Neural cell (in vitro differentiated cells): ENCODE measurements at regions not wholly inside any gene's neighbourhood (a gene's known extent, or its start where the extent isn't known, plus 50 kb on each side); places are given as distances from the start of the nearest gene placed in this dataset.

Experiments
- H2AFZ ChIP-seq: fragments of 200-600, 300-800 bp; sonication (generic), shearing (Covaris generic); 2 replicates; pipeline ENCODE4 v1.6.0; 2014; ENCODE audit warnings: low read depth, mild to moderate bottlenecking, antibody characterized with exemption, low read length, moderate library complexity
- H3F3A ChIP-seq: fragments of 200-600 bp; shearing (Covaris generic); 2 replicates; pipeline ENCODE4 v1.6.1; 2016; ENCODE audit warnings: mild to moderate bottlenecking, moderate library complexity, mixed read lengths, antibody characterized with exemption, low read length; ENCODE audit not compliant: insufficient read depth, poor library complexity, severe bottlenecking
- H3K27ac ChIP-seq: fragments of 200-600, 300-800 bp; sonication (generic), shearing (Covaris generic); 2 replicates; pipeline ENCODE4 v1.5.1; 2014; ENCODE audit warnings: mild to moderate bottlenecking, low read length, moderate library complexity
- H3K27me3 ChIP-seq: fragments of 300-800, 200-600 bp; sonication (generic), shearing (Covaris generic); 2 replicates; pipeline ENCODE4 v1.6.0; 2014; ENCODE audit warnings: mild to moderate bottlenecking, low read depth, low read length, moderate library complexity; ENCODE audit not compliant: insufficient read depth
- H3K36me3 ChIP-seq: fragments of 300-800, 200-600 bp; sonication (generic), shearing (Covaris generic); 2 replicates; pipeline ENCODE4 v1.5.1; 2014; ENCODE audit warnings: mild to moderate bottlenecking, antibody characterized with exemption, low read length, moderate library complexity; ENCODE audit not compliant: insufficient read depth
- H3K4me2 ChIP-seq: fragments of 300-800, 200-600 bp; sonication (generic), shearing (Covaris generic); 2 replicates; pipeline ENCODE4 v1.6.0; 2014; ENCODE audit warnings: mild to moderate bottlenecking, low read length
- H3K4me3 ChIP-seq: fragments of 300-800, 200-600 bp; sonication (generic), shearing (Covaris generic); 2 replicates; pipeline ENCODE4 v1.5.1; 2014; ENCODE audit warnings: mild to moderate bottlenecking, low read length, moderate library complexity
- H3K79me2 ChIP-seq: fragments of 200-600 bp; shearing (Covaris generic); replicated peaks from 2 replicates; pipeline ENCODE4 v1.6.0; 2014; ENCODE audit warnings: mild to moderate bottlenecking, low read length, moderate library complexity; ENCODE audit not compliant: insufficient read depth
- H3K9ac ChIP-seq: fragments of 300-800, 200-600 bp; sonication (generic), shearing (Covaris generic); 2 replicates; pipeline ENCODE4 v1.6.1; 2016; ENCODE audit warnings: mild to moderate bottlenecking, low read length, mixed read lengths
- H3K9me2 ChIP-seq: fragments of 200-600 bp; shearing (Covaris generic); 2 replicates; pipeline ENCODE4 v1.6.1; 2016; ENCODE audit warnings: mild to moderate bottlenecking, low read length, mixed read lengths; ENCODE audit not compliant: insufficient read depth
- H3K9me3 ChIP-seq: fragments of 200-600, 300-800 bp; sonication (generic), shearing (Covaris generic); 2 replicates; pipeline ENCODE4 v1.6.1; 2016; ENCODE audit warnings: mild to moderate bottlenecking, mixed run types, low read length, moderate library complexity, mixed read lengths
- H4K20me1 ChIP-seq: fragments of 200-600 bp; shearing (Covaris generic); 2 replicates; pipeline ENCODE4 v1.6.1; 2016; ENCODE audit warnings: mild to moderate bottlenecking, mixed run types; ENCODE audit not compliant: insufficient read depth
- EP300 ChIP-seq: fragments of 450-650 bp; conservative IDR thresholded peaks from 2 replicates; pipeline ENCODE4 v1.6.1; 2014; ENCODE audit warnings: antibody characterized with exemption, mild to moderate bottlenecking, moderate library complexity; ENCODE audit not compliant: poor library complexity, severe bottlenecking
- EZH2 ChIP-seq: fragments of 200-600, 300-800 bp; shearing (Covaris generic), sonication (generic); IDR thresholded peaks from 2 replicates; pipeline ENCODE4 v1.6.1; 2014; ENCODE audit warnings: antibody characterized with exemption, low read length, borderline replicate concordance, mild to moderate bottlenecking; ENCODE audit not compliant: insufficient read depth, poor library complexity, severe bottlenecking
- MXI1 ChIP-seq: fragments of 450-650 bp; conservative IDR thresholded peaks from 2 replicates; pipeline ENCODE4 v1.6.1; 2014; ENCODE audit warnings: antibody characterized with exemption, mild to moderate bottlenecking; ENCODE audit not compliant: poor library complexity, severe bottlenecking
- POLR2AphosphoS5 ChIP-seq: IDR thresholded peaks from 2 replicates; pipeline ENCODE4 v1.6.1; 2012
- RAD21 ChIP-seq: fragments of 450-650 bp; conservative IDR thresholded peaks from 2 replicates; pipeline ENCODE4 v1.6.1; 2014; ENCODE audit warnings: antibody characterized with exemption, mild to moderate bottlenecking, moderate library complexity
- SMC3 ChIP-seq: fragments of 450-650 bp; conservative IDR thresholded peaks from 2 replicates; pipeline ENCODE4 v1.6.1; 2014; ENCODE audit warnings: antibody characterized with exemption, mild to moderate bottlenecking, moderate library complexity; ENCODE audit not compliant: poor library complexity
- TAF1 ChIP-seq: IDR thresholded peaks from 2 replicates; pipeline ENCODE4 v1.6.1; 2012; ENCODE audit warnings: low read depth
- TF ChIP-seq, protein P1 (sequence below): fragments of 450-650 bp; IDR thresholded peaks from 2 replicates; pipeline ENCODE4 v1.5.1; 2014; ENCODE audit warnings: antibody characterized with exemption, mild to moderate bottlenecking, moderate library complexity; ENCODE audit not compliant: poor library complexity, severe bottlenecking
- TF ChIP-seq, protein P2 (sequence below): IDR thresholded peaks from 2 replicates; pipeline ENCODE4 v1.6.1; 2012; ENCODE audit warnings: borderline replicate concordance

DNA sequence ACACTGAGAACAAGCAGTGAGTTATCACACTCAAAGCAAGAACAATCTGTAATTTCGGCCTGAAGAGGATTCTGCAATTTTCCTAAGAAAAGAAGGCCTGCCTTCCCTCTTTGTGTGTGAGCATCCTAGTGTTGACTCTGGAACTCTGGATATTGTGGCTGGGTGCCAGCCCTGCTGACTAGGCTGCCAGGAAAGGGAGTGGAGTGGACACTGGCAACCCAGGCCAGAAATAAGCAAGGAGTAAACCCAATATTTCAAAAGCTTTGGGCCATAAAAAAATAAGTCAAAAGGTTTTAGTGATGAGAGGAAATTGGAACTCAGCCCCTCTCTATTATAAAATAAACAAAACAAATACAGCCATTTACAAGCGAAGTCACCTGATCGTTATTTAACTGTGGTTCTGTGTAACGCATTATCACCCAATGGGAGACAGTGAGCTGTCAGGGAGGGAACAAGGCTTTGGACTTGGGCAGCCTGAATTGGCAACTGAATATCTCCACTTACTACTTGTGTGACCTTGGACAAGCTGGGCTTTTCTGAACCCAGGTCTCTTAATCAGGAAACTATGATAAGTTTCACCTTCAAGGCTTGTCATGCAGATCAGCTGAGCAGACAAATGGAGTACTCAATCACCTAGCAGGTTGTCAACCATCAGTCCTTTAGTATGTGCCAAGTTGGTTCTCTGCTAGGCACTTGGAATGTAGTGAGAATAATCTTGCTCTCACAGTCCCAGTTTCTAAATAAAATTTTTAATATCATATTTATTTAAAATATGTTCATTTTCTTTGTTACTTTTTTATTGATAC, 196.2 kb downstream of the PAX1 start:
- Histone ChIP-seq H3K36me3 (no peaks in the 10 kb centered on the region), H3K27ac (no peak overlapping the region), H3K4me3 (no peak overlapping the region), H2AFZ (no peak overlapping the region), H3K79me2 (no peaks in the 10 kb centered on the region), H3K9me2 (no peaks in the 10 kb centered on the region), H3K9me3 (no peaks in the 10 kb centered on the region), H3F3A (no peaks in the 10 kb centered on the region), H3K9ac (no peak overlapping the region), H3K4me2 (no peak overlapping the region), H3K27me3 (no peaks in the 10 kb centered on the region), H4K20me1 (no peaks in the 10 kb centered on the region)
- no peak for TF ChIP-seq RAD21
- no peak for TF ChIP-seq TAF1
- TF ChIP-seq, protein P1, sequence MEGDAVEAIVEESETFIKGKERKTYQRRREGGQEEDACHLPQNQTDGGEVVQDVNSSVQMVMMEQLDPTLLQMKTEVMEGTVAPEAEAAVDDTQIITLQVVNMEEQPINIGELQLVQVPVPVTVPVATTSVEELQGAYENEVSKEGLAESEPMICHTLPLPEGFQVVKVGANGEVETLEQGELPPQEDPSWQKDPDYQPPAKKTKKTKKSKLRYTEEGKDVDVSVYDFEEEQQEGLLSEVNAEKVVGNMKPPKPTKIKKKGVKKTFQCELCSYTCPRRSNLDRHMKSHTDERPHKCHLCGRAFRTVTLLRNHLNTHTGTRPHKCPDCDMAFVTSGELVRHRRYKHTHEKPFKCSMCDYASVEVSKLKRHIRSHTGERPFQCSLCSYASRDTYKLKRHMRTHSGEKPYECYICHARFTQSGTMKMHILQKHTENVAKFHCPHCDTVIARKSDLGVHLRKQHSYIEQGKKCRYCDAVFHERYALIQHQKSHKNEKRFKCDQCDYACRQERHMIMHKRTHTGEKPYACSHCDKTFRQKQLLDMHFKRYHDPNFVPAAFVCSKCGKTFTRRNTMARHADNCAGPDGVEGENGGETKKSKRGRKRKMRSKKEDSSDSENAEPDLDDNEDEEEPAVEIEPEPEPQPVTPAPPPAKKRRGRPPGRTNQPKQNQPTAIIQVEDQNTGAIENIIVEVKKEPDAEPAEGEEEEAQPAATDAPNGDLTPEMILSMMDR: no peak
- TF ChIP-seq EP300: no peak
- no peak for TF ChIP-seq MXI1
- TF ChIP-seq, protein P2, sequence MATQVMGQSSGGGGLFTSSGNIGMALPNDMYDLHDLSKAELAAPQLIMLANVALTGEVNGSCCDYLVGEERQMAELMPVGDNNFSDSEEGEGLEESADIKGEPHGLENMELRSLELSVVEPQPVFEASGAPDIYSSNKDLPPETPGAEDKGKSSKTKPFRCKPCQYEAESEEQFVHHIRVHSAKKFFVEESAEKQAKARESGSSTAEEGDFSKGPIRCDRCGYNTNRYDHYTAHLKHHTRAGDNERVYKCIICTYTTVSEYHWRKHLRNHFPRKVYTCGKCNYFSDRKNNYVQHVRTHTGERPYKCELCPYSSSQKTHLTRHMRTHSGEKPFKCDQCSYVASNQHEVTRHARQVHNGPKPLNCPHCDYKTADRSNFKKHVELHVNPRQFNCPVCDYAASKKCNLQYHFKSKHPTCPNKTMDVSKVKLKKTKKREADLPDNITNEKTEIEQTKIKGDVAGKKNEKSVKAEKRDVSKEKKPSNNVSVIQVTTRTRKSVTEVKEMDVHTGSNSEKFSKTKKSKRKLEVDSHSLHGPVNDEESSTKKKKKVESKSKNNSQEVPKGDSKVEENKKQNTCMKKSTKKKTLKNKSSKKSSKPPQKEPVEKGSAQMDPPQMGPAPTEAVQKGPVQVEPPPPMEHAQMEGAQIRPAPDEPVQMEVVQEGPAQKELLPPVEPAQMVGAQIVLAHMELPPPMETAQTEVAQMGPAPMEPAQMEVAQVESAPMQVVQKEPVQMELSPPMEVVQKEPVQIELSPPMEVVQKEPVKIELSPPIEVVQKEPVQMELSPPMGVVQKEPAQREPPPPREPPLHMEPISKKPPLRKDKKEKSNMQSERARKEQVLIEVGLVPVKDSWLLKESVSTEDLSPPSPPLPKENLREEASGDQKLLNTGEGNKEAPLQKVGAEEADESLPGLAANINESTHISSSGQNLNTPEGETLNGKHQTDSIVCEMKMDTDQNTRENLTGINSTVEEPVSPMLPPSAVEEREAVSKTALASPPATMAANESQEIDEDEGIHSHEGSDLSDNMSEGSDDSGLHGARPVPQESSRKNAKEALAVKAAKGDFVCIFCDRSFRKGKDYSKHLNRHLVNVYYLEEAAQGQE: no peak

DNA sequence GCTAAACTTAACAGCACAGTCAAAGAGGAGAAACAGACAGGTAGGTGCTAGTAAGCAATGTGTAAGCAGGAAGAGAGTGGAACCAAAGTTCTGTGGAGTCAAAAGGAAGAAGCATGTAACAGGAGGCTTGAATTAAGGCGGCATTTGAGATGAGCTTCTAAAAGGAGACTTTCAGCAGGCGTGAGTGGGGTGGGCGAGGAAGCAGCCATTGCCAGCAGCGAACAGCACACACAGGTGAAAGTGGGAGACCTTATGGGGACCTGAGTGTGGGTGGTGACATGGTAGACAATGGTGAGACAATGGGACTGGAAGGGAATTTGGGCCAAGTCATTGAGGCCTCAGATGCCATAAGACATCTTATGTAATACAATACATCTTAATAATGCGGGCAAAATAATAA, 195.0 kb downstream of the PAX1 start:
- H3K27ac ChIP-seq: no peak overlapping the region
- no peaks in the 10 kb centered on the region for H3K9me2 ChIP-seq
- no peaks in the 10 kb centered on the region for H3K36me3 ChIP-seq
- H3K79me2 ChIP-seq: no peaks in the 10 kb centered on the region
- no peaks in the 10 kb centered on the region for H3F3A ChIP-seq
- no peak overlapping the region for H3K4me3 ChIP-seq
- H4K20me1 ChIP-seq: no peaks in the 10 kb centered on the region
- TF ChIP-seq MXI1: no peak
- TF ChIP-seq RAD21: no peak
- TF ChIP-seq POLR2AphosphoS5: no peak
- no peak for TF ChIP-seq SMC3
- TF ChIP-seq EZH2: no peak
- TF ChIP-seq, protein P1: no peak
- no peak for TF ChIP-seq EP300
- TF ChIP-seq, protein P2: no peak
- no peak for TF ChIP-seq TAF1
- no peak overlapping the region for H3K4me2 ChIP-seq
- no peak overlapping the region for H3K9ac ChIP-seq
- H3K9me3 ChIP-seq: no peaks in the 10 kb centered on the region
- H3K27me3 ChIP-seq: no peaks in the 10 kb centered on the region
- no peak overlapping the region for H2AFZ ChIP-seq
